ENCODE measurements at regions not wholly inside any gene's neighbourhood (a gene's known extent, or its start where the extent isn't known, plus 50 kb on each side); places are given as distances from the start of the nearest gene placed in this dataset.

GRCh38 chrX:43525901-43526610, 130.0 kb upstream of the MAOA start:
- DNase-seq = no peak

GRCh38 chrX:43526878-43527277, 129.2 kb upstream of the MAOA start:
- no peak for DNase-seq

- no peak for DNase-seq
Observed at GRCh38 chrX:43527801-43528200, 128.3 kb upstream of the MAOA start.

GRCh38 chrX:43530837-43531236, 125.3 kb upstream of the MAOA start:
- DNase-seq = no peak

- DNase-seq = no peak
Observed at GRCh38 chrX:43540318-43540717, 115.8 kb upstream of the MAOA start.

- DNase-seq = no peak
Observed at GRCh38 chrX:43551590-43551989, 104.5 kb upstream of the MAOA start.

GRCh38 chrX:43552156-43552555, 103.9 kb upstream of the MAOA start:
- DNase-seq = no peak

GRCh38 chrX:43552703-43553102, 103.4 kb upstream of the MAOA start:
- no peak for DNase-seq

GRCh38 chrX:43553257-43553656, 102.8 kb upstream of the MAOA start:
- no peak for DNase-seq

GRCh38 chrX:43556207-43556606, 99.9 kb upstream of the MAOA start:
- no peak for DNase-seq

GRCh38 chrX:43557792-43558191, 98.3 kb upstream of the MAOA start:
- DNase-seq = peak; percentile 57 to 61

GRCh38 chrX:43559644-43560043, 96.5 kb upstream of the MAOA start:
- peak; percentile 18 to 20 for DNase-seq

GRCh38 chrX:43560247-43560946, 95.7 kb upstream of the MAOA start:
- DNase-seq = no peak

- no peak for DNase-seq
Observed at GRCh38 chrX:43562372-43562771, 93.7 kb upstream of the MAOA start.

- DNase-seq = no peak
Observed at GRCh38 chrX:43564953-43565352, 91.1 kb upstream of the MAOA start.

GRCh38 chrX:43566170-43566569, 89.9 kb upstream of the MAOA start:
- DNase-seq = no peak

GRCh38 chrX:43573441-43574015, 82.6 kb upstream of the MAOA start:
- DNase-seq = no peak

- no peak for DNase-seq
Observed at GRCh38 chrX:43580621-43581020, 75.5 kb upstream of the MAOA start.

GRCh38 chrX:43581167-43581566, 74.9 kb upstream of the MAOA start:
- no peak for DNase-seq

- no peak for DNase-seq
Observed at GRCh38 chrX:43581888-43582539, 74.1 kb upstream of the MAOA start.

GRCh38 chrX:43582540-43582913, 73.6 kb upstream of the MAOA start:
- no peak for DNase-seq

- DNase-seq = no peak
Observed at GRCh38 chrX:43585922-43586321, 70.2 kb upstream of the MAOA start.

GRCh38 chrX:43586830-43587229, 69.3 kb upstream of the MAOA start:
- no peak for DNase-seq

- no peak for DNase-seq
Observed at GRCh38 chrX:43589735-43590134, 66.4 kb upstream of the MAOA start.
